SHP77 treated with DMSO at 0.1 percent for 48 hours (cell line): ENCODE measurements at regions not wholly inside any gene's neighbourhood (a gene's known extent, or its start where the extent isn't known, plus 50 kb on each side); places are given as distances from the start of the nearest gene placed in this dataset.
"Not testable (repeated sequence)": the region's sequence is repeated elsewhere in the genome, so short reads cannot be mapped to it uniquely, and the experiment has no call there.

Experiments used
- DNase-seq: peaks from one replicate; lab custom pipeline; 2025; lab: John Stamatoyannopoulos, UW

DNA sequence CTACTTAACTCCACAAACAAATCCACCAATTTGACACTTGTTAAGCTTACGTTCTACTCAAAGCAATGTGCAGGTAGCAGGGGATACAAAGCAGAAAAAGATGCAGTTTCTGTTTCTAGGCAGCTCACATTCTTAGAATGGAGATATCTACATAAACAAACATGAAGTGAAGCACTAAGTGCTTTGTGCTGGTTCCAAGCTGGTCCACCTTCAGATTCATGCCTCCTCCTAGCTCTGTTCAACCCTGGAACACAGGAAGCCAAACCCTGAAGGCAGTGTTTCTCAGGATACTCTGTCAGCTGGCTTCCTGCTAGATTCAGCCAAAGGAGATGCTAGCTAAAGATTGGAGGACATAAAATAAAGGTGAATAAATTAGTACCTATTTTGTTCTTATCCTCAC, 55.3 kb upstream of the NOL4 start:
- DNase-seq, result no peak

DNA sequence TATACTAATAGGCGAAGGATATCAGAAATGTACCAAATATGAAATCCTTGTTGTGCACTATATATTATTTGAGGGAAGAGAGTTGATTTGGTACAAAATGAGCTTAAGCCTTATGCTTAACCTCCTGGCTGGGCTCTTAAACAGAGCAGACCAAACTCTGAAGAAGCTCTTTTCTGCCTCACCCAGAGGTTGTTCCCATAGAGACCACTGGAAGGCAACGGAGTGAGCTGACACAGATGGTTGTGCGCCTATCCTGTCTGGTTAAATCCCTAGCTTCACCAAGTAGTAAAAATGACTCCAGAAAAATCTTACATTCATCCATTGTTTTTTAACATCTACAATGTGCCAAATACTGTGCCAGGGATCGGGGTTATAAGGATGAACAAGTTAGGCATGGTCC, 55.9 kb upstream of the NOL4 start:
- no peak for DNase-seq

DNA sequence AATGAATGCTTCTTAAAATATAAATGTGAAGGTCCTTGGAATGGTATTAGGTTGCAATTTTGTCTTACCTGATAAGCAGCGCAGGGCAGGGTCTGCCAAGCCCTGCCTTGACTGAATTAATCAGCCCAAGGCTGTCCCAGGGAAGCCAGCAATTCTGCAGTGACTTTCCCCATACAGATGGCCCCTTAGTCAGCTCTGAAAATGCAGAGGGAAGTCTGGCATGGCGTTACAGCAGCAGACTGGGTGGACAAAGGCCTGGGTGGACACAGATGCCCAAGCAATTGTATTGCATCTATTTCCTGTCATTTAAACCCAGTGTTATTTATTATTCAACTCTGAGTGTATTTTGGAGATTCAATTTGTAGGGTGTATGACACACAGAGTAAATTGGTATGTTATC, 56.6 kb upstream of the NOL4 start:
- DNase-seq, result no peak

DNA sequence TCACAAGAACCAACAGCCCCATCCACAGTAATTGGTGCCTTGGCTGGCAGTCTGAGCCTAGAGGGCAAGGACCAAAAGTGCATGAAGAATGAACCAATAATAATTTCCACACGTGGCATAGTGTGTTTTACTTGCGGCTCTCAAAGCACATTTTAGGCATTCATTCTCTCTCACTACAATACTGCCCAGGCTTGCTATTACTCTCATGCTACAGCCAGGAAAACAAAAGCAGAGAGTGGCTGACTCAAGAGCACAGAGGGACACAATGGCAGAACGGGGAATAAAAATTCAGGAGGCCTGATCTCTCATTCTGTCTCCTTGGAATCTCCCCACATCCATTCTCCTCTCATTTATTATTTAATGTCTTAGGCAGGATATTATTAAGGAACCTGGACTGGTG, 57.0 kb upstream of the NOL4 start:
- no peak for DNase-seq

DNA sequence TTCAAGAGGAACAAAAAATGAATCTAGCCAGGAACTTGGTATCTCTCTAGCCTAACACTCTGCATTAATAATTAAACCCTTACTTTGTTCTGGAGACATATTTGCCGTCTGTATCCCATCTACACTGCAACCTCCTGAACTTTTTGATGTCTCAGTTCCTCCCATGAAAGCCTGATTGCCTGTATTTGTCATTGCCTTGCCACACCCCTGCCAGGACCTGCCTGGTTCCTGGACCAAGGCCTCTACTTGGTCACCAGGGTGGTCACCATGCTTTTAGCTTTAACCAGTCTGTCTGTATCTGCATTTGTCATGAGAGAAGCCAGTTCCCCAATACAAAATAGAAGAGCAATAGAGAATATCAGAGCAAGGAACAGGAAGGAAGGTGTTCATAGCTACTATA, 58.8 kb upstream of the NOL4 start:
- DNase-seq, result no peak

DNA sequence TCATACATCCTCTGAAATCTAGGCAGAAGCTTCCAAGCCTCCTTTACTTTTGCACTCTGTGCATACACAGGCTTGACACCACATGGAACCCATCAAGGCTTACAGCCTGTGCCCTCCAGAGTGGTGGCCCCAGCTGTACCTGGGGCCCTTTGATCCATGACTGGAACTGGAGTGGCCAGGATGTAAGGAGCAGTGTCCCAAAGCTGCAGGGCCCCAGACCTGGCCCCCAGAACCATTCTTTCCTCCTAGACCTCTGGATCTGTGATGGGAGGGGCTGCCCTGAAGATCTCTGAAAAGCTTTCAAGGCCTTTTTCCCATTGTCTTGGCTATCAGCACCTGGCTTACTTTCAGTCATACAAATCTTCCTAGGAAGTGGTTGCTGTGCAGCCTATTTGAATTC, 63.1 kb upstream of the NOL4 start:
- no peak for DNase-seq

DNA sequence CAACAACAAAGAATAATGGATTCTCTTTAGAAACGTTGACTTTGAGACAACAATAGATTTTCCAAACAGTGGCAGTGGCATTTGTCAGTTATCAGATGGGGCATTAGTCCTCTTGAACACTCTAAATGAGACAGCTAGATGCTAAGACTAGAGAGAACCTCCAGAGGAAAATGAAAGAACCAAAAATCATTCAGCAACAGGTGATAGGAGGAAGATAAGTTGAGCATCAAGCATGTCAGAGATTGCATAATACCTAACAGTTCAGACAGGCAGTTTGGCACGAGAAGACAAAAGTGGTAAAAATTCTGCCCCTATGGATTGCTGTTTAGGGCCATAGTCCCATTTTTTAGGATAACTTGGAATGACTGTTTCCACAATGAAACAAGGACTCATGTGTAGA, 67.9 kb upstream of the NOL4 start:
- no peak for DNase-seq

DNA sequence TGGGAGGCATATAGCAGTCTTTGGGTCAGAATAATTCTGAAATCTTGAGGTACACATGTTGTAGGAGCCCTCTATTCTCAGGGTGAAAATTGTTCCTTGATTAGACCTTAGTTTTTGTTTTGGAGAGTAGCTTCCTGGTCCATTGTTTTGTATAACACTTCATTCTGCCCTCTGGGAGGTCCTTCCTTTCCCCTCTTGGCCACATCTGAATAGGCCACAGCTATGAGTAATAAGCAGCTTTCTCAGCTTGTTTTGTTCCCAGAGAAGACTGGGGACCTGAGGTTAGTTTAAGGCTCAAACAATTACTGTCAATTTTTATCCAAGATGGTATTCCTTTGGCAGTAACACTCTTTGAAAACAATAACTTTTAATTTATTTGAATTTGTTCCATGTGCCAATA, 72.6 kb upstream of the NOL4 start:
- no peak for DNase-seq

DNA sequence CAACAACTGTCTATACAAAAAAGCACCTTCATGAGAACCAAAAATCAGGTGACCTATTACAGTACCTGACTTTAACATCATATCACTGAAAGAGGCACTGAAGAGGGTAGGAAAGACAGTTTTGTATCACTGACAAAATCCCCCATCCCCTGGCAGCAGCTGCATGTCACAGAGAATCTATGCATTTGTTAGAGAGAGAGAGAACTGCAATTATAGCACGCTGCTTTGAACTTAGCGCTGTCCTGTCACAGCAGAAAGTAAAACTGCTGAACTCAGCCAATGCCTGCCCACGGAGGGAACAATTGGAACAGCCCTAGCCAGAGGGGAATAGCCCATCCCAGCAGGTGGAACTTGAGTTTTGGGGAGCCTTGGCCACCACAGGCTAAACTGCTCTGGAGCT, 75.1 kb upstream of the NOL4 start:
- DNase-seq, result no peak

DNA sequence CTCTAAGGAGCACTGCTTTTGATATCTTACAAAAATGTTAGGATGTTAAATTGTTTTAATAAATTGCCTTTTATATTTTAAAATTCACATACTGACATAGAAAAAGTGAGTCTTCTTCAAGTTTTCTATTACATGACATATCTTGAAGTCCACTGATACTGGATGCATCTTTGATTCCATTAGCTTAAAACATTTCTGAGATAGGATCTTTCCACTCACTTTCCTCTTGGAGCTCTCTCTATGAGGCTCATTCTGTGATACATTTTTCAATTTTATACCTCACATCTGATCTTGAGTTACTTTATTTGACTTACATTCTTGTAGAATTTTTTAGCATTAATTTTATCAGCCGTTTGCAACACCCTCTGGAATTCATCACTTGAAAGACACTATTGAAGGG, 86.8 kb upstream of the NOL4 start:
- no peak for DNase-seq

DNA sequence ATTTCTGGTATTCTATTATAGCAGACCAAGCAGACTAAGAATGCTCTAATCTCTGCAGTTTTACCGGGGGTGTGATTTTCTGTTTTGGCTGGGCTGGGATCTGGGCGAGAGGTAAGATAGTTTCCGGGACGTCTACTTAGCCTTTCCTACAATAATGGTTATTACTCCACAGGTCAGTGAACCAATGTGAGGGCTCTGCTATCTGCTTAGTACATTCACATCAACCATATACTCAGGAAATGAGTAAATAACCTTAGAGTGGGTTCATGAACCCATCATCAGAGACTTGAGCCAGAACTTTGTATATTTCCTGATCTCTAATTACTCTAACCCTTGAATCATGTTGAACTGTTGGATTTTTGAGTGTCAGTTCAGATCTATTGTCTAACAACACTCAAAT, 90.1 kb upstream of the NOL4 start:
- no peak for DNase-seq

DNA sequence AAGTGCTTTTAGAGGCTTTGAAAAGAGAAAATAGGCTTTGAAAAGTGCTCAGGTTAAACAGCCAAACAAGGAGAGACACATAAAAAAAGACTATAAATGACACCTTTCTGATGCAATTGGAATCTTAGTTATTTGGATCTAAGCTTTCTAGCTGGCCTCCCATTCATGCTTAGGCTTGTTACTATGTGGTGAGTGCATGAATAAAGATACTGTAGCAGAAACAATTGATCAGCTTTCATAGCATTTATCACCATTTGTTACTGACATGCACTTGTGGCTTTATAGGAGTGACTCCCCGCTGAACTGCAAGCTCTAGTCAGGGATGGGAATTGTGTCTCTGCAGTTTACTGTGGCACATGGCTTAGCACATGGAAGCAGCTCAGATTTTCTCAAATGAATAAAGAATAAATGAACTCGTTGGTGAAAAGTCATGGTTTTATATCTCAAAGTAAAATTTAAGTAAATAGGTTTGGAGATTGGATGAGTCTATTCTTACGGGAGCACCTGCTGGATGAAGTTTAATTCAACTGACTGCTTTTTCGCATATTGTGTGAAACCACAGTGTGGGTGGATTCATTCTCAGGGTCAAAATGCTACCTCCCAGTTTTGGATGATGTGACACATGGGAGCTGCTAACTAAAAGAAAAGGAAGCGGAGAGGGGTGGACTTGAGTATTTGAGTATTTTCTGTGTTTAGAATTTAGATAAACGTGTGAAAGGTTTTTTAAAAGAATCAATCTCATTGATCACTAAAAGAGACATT, 91.1 kb upstream of the NOL4 start:
- DNase-seq, result no peak

DNA sequence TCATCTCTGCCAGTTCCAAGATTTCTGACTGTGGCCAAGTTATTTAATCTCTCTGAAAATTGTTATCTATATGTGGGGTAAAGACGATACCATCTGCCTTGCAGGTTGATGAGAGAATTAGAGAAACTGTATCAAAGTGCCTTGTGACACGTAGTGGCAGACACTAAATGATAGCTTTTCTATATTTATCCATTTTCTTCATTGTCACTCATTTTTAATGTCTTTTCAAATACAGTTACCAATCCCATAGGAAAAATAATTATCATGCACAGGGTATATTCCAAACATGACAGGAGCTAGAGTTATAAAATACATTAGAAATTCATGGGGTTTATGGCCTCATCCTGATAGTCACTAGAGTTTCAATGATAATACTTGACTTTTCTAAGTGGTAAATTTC, 95.6 kb upstream of the NOL4 start:
- no peak for DNase-seq

DNA sequence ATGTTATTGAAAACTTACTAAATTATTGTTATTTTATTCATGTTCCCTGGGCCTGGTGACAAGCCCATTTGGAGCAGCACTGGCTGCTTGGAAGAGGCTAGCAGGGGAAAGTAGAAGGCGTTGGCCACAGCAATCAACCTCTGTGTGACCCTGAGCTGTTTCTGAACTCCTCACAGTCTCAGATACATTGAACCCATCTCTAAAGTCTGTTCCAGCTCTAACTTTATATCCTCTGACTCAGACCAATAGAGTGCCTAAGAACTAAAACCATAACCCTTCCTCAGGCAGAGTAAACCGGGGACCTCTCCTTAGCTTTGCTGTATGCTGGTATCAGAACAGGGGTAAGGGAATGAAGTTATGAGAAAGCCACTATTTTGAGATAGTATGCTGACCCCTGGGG, 96.4 kb upstream of the NOL4 start:
- no peak for DNase-seq

DNA sequence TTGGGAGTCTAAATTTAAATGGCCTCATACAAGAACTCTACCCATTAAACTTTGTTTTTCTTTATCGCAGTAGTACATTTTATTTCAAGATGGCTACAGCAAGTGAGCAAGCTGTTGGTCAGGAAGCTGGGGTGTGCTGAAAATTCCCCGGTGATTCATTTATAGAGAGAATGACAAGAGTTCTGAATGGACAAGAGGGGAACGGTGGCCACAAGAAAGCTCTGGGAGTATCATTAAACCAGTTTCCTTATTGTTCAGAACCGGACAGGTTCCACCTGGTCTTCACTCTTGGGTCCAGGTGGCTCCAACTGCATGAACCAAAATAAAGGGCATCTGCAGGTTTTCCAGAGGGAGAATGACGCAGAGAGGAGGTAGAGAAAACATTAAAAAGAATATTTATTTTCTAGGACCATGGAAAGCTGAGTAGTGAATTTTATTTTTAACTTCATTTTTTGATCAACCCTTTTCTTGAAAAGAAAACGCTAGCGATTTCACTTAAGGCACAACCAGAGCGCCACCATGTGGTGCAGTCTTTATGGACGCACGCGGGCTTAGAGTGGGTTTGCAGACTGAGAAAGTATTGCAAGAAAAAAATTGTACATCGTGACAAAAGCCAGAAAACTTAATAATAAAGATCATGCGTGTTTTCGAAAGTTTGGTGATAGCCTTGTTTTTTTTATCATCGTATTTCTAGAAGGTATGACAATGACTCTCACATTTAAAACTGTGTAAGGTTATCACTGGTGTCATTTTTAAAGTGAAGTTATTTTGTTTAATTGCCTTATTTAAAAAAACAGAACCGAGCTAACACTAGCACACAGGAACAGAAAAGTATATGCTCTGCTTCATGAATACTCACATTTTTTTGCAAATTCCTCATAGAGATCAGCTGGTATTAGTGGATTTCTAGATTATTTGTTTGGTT, 97.9 kb upstream of the NOL4 start:
- DNase-seq, result peak; percentile 42

DNA sequence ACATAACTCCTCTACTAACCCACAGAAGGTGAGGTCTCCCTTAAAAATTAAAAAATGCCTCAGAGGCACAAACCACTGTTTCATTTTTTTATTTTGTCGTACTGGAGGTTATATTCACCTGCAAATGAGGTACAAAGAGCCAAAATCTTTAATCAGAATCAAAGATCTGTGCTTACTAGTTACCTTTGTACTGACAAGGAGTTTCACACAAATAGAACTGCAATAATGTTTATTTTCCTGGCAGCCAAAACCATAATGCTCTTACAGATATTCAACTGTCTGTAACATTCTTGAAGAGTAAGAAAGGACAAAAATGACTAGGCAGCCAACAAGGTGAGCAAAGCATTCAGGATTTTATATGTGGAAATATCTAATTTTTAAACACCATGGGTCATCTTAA, 105.1 kb upstream of the NOL4 start:
- no peak for DNase-seq

DNA sequence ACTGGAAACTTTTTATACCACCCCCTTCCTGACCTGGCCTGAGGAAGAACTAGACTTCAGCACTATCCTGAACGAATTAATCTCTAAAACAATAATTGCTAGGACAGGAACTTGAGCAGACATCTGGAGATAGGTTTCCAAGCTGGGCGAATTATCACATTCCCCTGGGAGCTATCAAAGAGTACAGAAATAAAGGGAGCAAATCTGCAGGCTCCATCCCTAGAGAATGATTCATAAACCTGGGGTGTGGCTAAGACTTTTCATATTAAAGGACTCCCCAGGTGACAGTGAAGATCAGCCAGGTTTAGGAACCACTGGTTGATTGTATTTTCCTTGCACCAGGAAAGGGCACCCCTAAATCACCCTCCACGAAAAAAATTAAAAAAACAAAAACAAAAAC, 105.6 kb upstream of the NOL4 start:
- DNase-seq, result no peak

DNA sequence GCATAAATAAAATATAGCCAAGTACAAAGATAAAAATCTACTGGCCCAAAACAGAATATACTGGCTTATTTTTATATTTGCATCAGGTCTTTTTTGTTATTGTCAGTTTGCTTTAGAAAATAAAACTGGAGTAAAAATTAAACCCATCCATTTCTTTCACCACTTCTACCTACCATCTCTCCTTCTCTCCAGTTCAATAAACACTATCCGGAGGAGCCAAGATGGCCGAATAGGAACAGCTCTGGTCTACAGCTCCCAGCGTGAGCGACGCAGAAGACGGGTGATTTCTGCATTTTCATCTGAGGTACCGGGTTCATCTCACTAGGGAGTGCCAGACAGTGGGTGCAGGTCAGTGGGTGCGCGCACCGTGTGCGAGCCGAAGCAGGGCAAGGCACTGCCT, 106.2 kb upstream of the NOL4 start:
- DNase-seq, result not testable (repeated sequence)

DNA sequence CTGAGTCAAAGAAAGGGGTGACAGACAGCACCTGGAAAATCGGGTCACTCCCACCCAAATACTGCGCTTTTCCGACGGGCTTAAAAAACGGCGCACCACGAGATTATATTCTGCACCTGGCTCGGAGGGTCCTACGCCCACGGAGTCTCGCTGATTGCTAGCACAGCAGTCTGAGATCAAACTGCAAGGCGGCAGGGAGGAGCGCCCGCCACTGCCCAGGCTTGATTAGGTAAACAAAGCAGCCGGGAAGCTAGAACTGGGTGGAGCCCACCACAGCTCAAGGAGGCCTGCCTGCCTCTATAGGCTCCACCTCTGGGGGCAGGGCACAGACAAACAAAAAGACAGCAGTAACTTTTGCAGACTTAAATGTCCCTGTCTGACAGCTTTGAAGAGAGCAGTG, 106.6 kb upstream of the NOL4 start:
- DNase-seq, result not testable (repeated sequence)

DNA sequence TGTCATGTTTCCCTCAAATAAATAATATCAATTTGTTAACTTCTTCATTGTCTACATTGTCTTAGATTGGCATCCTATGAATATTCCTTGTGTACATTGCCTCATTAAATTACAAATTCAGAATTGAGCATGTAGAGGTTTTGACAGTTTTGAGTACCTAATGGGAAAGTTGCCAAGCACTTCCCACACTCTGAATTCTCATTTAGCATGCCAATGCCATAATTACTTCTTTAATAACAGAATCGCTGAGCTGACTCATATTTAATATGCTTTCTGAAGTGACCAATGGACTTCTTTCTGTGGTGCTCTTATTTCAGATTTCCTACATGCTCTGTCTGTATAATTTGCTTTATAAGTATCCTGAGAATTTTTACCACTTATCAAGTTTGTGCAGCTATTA, 114.4 kb upstream of the NOL4 start:
- DNase-seq, result peak; percentile 76

DNA sequence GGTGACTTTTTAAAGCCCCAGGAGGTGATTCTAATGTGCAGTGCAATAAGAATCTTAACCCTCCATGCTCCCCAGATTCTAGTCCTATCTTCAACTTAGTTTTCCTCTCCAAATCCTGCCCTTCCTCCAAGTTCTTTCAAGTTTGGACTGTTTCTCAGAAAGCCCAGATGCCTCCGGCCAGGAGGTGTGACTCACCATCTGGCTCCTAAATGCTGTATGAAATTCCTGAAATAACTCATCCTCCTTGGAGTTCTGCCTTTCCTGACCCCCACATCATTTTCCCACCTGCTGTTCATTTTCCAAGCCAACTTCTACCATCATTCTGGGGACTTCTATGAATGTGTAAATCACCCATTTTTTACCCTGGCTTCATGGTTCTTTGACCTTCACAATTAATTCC, 118.2 kb upstream of the NOL4 start:
- DNase-seq, result no peak

DNA sequence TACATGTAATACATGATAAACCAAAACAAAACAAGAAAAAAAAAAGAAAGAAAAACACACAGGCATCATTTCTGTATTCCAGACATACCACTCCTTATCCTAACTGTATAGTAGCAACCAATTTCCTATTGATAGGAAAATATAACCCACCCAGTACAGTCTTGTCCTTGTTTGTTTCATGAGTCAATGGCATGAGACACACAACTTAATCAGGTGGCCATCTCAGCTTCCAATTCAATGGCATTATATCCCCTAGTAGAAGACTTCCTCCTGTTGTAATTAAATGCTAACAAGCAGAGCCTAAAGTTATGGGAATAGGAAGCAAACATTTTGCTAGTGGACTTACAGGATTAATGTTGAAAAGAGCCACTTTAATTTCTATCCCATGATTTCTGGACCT, 121.0 kb upstream of the NOL4 start:
- DNase-seq, result no peak

DNA sequence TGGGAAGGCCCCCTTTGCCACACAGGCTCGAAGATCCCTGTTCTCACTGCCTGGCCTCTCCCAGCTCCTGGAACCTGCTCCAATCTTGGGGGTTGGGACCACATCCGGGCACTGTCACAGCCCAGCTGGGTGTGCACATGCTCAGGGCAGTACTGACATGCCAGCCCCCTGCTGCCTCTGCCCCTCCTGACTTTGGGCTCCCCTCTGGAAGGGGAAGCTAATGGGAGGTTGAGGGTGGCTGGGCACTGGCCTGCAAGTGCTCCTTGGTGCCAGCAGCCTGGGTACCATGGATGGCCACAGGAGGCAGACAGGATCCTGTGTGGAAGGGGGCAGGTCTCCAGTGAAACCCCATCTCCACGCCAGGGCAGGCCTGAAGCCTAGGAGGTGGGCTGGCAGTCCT, 126.1 kb upstream of the NOL4 start:
- DNase-seq, result no peak
